Stimulated activated CD4-positive, alpha-beta T cell treated with anti-CD3 and anti-CD28 coated beads, Interleukin-1b, Interleukin-23, amount 100 ng/mL, for 24 hours (primary cell): ENCODE measurements at regions not wholly inside any gene's neighbourhood (a gene's known extent, or its start where the extent isn't known, plus 50 kb on each side); places are given as distances from the start of the nearest gene placed in this dataset.

Experiments used
- DNase-seq, 4 experiments: peaks; one replicate each; pipeline ENCODE4 v3.0.0-alpha.2; 2020; ENCODE audit warnings: low read depth in 4 of 4, low spot score in 1 of 4

DNA sequence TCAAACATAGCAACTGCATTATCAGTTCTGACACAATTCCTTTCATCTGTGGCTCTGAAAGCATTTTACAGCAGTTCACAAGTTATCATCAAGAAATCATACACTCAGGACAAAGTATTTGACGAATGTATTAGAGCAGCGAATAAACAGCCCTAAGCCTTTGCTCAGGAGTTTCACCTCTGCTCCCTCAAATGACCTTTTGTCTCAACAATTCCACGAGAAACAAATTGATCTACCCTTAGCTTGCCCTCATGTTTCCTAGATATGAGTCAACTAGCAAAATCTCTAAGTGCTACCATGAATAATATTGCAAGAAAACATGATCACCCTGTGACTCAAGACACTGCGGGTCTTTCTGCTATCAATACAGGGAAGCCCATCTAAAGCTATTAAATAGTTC lies 396.1 kb downstream of the EFNB2 start:
- DNase-seq: no peak

DNA sequence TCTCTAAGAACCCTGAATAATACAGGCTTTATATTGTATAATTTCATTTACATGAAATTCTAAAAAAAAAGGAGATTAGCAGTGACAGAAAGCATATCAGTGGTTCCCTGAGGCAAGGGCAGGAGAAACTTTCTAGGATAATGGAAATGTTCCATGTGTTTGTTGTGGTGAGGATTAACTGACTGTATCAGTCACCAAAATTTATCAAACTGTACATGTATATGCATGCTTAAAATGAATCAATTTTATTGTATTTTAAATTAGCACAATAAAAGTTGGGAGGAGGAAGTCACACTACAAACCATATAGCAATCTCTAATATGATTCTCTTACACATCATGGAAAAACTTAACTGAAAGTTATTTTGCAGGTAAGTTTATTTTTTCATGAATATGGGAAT lies 396.8 kb downstream of the EFNB2 start:
- no peak for DNase-seq

DNA sequence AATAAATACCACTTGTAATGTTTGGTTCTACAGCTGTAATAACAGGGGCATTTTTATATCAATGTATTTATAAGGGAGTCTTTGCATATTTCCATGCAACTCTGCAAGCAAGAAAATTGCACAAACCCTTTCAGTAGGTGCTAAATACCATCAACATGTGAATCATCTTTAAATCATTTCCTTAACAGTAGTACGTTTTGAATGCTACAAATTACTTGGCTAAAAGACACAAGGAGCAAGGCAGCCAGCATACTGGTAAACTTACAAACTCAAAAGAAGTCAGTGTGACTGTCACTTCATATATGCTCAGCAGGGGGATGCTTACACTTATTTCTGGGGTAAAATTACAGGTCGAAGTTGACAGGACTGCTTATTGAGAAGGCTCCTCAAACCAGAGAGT lies 402.4 kb downstream of the EFNB2 start:
- DNase-seq: no peak

DNA sequence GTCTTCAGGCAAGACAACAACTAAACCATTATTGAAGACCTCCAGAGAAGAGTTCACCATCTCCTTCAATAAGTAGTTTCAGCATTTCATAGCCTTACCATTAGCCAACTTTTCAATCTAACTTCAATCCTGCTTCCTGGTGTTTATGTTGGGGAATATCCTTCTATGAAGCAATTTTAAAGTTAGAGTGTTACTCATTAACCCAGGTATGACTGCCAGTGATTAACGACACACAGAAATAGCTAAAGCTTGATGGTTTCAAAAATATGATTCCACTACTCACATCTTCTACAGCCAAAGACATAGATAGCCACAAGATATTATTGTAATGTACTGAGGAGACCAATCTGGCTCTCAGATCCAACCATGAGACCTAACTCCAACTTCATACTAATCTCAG lies 403.2 kb downstream of the EFNB2 start:
- DNase-seq: no peak

DNA sequence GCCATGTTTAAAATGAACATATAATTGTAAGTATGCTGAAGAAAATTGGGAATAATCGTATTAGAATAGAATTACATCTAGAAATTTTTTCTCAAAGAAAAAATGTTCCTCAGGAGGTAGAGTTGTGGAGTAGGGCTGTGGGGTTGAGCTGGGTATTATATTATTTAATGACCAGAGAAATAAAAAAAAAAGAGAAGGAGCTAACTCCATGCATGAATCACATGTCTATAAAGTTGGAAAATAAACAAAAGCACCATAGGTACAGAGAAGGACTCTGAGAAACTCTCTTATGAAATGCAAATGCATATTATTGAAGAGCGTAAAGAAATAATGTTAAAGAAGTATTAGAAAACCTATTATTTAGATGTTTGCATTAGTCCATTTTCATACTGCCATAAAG lies 405.5 kb downstream of the EFNB2 start:
- no peak for DNase-seq

DNA sequence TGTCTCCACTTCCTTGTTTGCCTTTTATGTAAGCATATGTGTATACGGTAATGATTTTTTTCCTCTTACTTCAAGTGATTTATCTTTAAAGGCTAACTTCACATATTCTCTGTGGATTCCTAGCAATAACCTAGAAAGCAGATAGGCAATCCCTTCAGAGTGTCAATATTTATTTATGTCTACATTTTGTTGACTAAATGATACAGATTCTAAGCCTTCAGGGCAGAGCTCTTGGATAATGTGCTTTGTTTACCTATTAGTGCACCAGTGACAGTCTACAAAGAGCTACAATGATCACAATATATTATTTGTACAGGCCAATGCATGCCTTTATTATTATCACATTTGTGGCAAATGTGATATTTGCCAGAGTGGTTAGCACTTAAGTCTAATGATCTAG lies 406.2 kb downstream of the EFNB2 start:
- no peak for DNase-seq

DNA sequence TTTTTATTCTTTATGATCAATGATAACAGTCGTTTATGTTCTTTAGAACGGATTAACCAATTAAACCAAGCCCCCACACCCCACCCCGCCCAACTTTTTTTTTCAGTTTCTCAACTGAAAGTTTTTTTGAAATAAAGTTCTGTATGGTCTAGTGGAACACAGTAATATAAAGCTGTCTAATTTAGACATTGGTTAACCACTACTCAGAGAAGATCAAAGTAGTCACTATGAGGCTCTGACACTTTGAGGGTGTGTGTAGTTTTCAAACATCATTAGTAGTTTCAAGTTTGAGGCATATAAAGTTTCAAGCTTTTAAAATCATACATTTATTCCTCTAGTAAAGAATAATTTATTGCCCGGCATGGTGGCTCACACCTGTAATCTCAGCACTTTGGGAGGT lies 413.2 kb downstream of the EFNB2 start:
- DNase-seq: no peak

DNA sequence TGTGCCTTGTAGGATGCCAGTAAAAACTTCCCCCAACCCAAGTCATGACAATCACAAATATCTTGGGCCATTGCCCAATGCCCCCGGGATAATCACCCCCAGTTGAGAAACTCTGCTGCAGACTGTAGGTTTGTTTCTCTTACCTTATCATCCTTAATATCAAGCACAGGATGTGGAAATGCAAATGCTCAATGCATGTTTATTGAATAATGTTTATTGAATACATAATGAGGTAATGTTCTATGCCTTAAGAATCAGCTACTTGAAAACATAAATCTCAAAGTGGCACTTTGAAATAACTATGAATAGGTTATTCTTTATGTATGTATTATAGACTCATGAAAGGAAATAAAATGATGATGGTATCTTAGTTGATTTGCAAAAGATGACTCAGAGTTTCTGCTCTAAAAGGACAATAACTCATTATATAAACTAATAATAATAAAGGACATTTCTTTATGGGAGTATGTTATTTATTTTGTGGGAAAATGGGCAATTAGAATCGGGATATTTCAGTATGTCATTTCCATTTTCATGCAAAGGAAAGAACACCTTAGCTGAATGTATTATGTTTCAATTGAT lies 414.2 kb downstream of the EFNB2 start:
- DNase-seq: no peak

DNA sequence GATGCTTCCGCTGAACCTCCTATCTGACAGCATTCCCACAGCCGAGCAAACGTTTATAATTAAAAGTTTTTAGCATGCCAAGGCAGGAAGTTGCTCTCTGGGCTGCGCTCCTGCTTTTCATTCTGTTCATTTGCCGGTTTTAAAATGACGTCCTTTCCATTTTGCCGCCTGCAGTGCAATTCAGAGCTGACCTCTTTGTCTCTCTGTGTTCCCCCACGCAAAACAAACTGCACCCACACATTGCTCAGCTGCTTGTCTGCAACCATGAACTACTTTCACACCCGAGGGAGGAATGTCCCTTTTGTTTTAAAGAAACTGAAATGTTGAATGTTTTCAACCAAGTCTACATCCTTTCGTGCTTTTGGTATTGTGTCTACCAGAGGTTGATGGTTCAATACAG lies 416.5 kb downstream of the EFNB2 start:
- DNase-seq: no peak

DNA sequence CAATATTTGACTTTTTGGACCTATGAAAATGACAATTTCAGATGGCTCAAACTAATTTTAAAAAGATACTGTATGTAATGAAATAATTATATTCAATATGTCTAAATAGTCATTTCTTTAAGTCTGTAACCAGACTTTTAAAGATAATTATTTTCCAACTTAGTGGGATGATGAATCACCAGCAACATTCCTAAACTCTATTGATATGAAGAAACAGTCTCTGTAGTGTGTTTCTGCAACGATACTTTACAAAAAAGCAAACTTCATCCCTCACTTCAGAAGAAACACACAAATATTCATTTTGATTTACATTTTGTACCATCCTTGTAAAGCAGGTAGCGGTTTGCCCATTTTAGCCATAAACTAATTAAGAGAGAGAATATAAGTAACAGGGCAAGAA lies 417.4 kb downstream of the EFNB2 start:
- DNase-seq: no peak

DNA sequence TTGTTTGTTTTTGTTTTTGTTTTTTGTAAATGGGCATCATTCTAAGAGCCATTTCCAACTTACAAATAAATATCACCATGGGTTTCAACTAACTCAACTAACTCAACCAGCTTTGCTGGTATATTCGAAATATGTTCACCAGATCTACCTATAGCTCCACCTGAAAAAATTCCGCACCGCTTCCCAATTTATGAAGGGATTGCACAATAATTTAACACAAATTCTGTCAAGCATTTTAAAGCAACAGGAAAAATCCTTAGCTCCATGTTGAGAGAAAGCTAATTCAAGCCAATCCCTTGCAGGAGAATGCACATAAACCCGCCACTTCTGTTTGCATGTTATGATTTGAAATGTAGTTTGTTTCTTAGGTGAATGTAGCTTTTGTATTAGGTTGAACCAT lies 417.8 kb downstream of the EFNB2 start:
- no peak for DNase-seq

DNA sequence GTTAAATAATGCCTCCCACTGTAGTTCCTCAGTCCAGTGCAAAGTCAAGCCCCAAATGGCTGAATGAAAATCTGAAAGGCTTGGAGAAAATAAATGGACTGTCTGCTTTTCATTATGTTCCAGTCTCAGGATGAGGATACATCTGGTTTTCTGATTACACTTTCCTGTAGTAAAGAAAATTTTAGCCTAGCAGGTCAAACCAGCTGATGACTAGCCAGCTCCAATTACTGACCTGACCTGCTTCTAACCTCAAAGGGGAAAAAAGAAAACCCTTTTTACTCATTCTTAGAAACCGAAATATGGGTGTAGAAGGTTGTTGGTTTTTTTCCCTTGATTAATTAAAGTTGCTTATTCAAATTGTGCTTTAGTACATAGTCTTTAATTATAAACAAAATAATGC lies 418.4 kb downstream of the EFNB2 start:
- DNase-seq: no peak

DNA sequence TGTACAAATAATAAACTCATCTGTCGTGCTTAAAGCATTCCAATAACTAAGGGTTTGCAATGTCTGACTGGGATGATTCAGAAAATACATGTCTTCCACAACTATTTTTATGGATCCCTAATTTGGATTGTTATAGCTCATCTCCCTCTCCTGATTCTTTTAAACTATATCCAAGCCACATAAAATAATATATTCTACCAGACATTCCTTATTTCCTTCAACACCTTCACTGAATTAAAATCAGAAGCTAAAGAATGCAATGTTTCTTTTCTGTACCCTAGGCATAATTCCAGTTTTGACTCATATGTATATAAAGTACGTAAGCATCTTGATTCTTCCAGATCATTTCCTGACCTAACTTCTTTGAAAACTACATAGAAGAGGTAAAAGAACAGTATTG lies 420.4 kb downstream of the EFNB2 start:
- no peak for DNase-seq

DNA sequence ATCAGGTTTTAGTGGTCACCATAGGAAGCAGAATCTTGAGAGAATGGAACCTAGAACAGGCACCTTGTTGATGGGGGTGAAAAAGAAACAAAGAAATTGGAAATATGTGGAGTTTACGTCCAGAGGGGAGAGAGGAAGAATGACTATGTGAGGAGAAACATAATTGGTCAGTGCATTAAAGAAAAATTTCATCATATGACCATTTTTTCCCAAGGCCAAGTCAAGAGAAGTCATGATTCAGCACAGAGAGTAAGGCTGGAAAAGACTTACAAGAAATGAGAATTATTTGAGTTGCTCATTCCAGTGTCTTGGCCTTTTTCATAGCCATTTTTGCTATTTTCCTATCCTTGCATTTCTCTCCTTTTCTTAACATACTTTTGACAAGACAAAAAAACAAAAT lies 421.7 kb downstream of the EFNB2 start:
- DNase-seq: no peak

DNA sequence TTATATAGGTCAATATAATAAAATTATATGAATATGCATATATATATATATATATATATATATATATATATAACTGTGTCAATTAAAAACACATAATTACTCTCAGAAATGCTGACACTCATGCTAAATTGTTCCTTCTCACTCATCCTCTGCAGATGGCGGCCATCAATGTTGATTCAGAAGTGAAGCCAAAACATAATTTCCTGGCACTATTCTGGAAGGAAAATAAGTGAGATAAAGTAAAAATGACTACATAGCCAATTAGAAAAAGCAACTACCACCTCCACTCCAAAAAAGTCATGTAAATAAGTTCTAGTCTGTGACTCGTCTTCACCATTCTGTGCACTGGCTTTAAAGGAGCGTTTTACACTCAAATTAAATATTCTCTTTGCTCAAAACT lies 423.3 kb downstream of the EFNB2 start:
- DNase-seq: no peak

DNA sequence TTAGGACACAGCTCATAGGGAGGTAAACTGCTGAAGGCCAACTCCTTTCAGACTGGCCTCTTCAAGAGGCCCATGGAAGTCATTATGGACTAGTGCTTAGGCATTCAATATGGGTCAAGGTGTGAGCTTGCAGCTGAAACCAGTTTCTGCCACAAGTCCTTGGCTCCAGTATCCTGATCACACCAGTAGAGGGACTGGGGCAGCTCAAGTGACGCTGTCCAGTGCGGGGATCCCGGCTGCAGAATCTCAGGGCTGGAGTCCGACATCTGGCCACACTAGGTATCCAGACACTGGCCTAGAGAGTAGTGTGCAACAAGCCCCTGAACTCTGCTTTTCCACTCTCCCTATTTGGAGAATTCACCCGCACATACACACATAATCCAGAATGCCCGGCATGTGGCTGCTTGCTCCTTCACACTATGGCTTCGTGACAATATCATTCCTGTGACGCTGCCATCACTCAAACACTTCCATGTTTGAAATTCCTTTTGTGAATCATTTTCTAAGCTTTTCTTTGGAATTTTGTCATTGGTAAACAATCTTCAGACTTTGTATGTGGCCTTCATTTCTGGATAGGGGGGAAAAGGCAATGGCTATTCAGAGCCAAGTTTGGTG lies 425.1 kb downstream of the EFNB2 start:
- no peak for DNase-seq

DNA sequence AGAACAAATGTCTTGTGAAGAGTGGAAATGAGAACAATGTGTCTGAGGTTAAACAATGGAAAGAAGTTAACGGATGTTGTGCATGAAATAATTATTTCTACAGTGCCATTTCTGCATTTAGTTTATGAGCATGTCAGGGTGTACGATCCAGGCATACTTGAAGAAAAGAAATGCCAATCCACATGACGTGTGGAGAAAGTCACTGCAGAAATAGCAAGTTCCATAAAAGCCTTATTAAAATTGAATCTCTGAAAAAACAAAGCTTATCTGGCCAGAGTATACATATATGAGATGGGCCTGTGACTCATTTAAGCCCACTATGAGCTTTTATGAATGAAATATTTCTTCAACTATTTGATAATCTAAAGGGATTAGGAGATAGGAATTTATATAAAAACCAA lies 426.1 kb downstream of the EFNB2 start:
- DNase-seq: no peak

DNA sequence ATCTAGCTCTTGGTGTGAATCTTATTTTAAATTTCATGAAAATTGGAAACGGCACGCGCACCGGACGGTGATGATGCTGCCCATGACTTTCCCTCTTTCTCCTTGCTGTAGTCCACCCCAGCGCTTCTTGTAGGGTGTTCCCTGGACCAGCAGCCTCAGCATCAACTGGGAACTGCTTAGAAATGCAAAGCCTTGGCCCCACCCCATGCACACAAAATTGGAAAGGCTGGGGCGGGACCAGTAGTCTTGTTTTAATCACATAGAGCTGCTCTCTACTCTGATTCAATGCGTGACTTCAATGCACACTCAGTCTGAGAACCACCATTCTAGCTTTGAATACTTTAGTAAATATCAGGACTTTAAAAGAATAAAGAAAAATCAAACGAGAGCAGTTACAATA lies 427.1 kb downstream of the EFNB2 start:
- DNase-seq: no peak

DNA sequence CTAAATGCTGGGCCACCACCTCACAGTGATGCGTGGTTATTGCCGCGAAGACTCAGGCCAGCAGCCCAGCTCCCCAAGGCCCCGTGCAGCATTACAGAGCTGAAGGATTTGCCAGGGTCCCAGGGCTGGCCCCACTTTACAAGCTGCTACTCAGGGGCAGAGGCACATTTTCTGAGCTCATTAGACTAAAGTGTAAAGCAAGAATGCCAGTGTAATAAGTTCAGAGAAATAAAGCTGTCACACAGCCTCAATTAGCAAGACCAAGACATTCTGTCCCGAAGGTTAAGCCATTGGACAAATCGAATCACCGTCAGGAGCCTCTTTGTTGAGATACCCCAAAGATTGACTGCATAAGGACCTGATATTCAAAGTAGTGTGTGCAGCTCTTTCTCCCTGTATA lies 428.4 kb downstream of the EFNB2 start:
- no peak for DNase-seq

DNA sequence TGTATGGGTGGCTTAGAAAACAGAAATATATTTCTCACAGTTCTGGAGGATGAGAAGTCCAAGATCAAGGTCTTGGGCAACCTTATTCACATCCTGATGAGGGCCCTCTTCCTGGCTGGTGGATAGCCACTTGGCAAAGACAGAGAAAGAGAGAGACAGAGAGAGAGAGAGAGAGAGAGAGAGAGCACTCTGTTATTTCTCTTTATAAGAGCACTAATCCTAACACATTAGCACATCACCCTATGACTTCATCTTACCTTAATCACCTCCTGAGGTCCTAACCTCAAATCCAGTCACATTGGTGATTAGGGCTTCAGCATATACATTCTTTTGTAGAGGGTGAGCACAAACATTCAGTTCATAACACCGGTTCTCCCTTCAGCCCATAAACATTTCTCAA lies 430.3 kb downstream of the EFNB2 start:
- DNase-seq: no peak

DNA sequence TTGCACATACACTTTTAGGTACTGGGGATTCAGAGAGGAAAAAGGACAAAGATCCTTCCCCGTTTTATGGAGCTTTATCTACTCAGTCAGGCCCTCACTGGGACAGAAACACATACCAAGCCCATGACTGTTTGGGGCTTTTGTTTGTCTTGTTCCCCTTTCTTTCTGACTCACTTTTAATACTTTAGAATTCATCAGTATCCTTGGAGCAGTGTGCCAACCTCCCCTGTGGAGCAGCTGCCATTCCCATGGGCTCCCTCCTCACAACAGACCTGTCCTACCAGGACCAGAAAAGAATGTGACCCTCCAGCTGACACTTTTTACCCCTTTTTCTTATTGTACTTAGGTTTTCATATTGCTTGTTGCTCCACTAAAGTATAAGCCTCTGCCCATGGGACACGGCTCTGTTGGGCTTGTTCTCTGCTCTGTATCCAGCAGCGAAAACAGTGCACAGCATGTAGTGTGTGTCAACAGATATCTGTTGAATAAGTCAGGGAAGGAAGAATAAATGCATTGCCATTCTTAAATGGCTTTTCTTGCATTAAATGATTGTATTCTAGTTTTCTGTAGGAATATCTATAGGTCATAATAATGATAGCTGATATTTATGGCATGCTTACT lies 431.1 kb downstream of the EFNB2 start:
- no peak for DNase-seq

DNA sequence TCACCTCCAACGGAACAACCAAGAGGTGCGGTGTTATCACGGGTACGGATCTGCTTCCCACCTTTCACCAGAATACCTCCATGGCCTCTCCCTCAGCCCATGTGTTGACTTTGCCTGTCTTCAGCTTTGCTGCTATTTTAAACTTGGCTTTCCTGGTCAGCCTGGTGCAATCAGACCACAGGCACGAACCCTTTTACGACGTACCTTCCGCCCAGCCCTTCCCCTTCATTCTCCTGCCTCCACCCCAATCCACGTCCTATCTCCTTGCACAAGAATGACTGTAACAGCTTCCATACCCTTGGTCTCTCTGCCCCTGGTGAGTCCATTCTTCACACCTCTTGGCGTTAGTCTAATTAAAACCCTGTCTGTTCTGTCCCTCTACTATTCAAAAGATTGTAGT lies 431.7 kb downstream of the EFNB2 start:
- DNase-seq: no peak

DNA sequence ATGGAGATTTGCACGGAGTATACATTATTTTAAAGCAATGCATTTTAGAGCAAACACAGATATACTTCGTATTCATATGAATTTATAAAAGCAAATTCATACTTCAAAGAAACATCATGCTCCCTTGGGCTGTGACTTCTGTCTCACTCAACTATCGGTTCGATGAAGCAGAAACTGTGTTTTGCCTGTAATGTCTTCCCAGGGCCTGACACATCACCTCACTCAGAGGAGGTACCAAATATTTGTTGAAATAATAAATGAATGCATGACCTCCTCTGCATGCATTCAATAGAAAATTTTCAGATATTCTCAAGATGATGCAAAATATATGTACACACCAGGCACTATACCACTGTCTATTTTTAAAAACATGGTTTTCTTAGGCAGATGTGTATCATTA lies 432.7 kb downstream of the EFNB2 start:
- no peak for DNase-seq
